Mesenchymal stem cell (in vitro differentiated cells and primary cell): ENCODE measurements at regions not wholly inside any gene's neighbourhood (a gene's known extent, or its start where the extent isn't known, plus 50 kb on each side); places are given as distances from the start of the nearest gene placed in this dataset.

Source experiments
- DNase-seq: peaks from one replicate; pipeline ENCODE4 v3.0.0-alpha.2; 2013
- H2AFZ ChIP-seq: one replicate; pipeline ENCODE4 v1.6.1; 2013; ENCODE audit warnings: low read depth, mild to moderate bottlenecking, control low read depth, inconsistent platforms, low read length, moderate library complexity
- H2AK5ac ChIP-seq: 2 replicates; pipeline ENCODE4 v1.6.1; 2013; ENCODE audit warnings: low read length, moderate library complexity, mild to moderate bottlenecking, inconsistent platforms; ENCODE audit not compliant: severe bottlenecking
- H2BK120ac ChIP-seq: one replicate; pipeline ENCODE4 v1.6.1; 2013; ENCODE audit warnings: low read depth, mild to moderate bottlenecking, inconsistent platforms, low read length, moderate library complexity
- H2BK12ac ChIP-seq, 2 experiments: one replicate each; pipeline ENCODE4 v1.6.1; 2013; ENCODE audit warnings: inconsistent platforms in 2 of 2, low read length in 2 of 2, mild to moderate bottlenecking in 2 of 2, moderate library complexity in 2 of 2, control low read depth in 1 of 2
- H2BK15ac ChIP-seq: one replicate; pipeline ENCODE4 v1.6.1; 2013; ENCODE audit warnings: mild to moderate bottlenecking, low read depth, inconsistent platforms; ENCODE audit not compliant: poor library complexity, severe bottlenecking
- H2BK5ac ChIP-seq: 2 replicates; pipeline ENCODE4 v1.6.1; 2013; ENCODE audit warnings: low read depth, mild to moderate bottlenecking, low read length, control low read depth, inconsistent platforms; ENCODE audit not compliant: poor library complexity, severe bottlenecking
- H3K14ac ChIP-seq, 2 experiments: one replicate each; pipeline ENCODE4 v1.6.1; 2013; ENCODE audit warnings: inconsistent platforms in 2 of 2, low read length in 2 of 2, control low read depth in 1 of 2, mild to moderate bottlenecking in 1 of 2, moderate library complexity in 1 of 2
- H3K18ac ChIP-seq, 2 experiments: one replicate each; pipeline ENCODE4 v1.6.1; 2013; ENCODE audit warnings: inconsistent platforms in 2 of 2, low read length in 2 of 2, control low read depth in 1 of 2, low read depth in 1 of 2, mild to moderate bottlenecking in 1 of 2
- H3K23ac ChIP-seq, 2 experiments: one replicate each; pipeline ENCODE4 v1.6.1; 2013; ENCODE audit warnings: inconsistent platforms in 2 of 2, low read length in 2 of 2, mild to moderate bottlenecking in 2 of 2, moderate library complexity in 2 of 2, control low read depth in 1 of 2
- H3K27ac ChIP-seq: 2 replicates; pipeline ENCODE4 v1.5.1; 2013; ENCODE audit warnings: mild to moderate bottlenecking, moderate library complexity, low read length, control low read depth, inconsistent platforms; ENCODE audit not compliant: poor library complexity, severe bottlenecking
- H3K27me3 ChIP-seq, 2 experiments: 2 replicates each; pipeline versions ENCODE4 v1.6.1 to v1.7.0; 2013; ENCODE audit warnings: low read length in 2 of 2, mild to moderate bottlenecking in 2 of 2, moderate library complexity in 2 of 2, control low read depth in 1 of 2, inconsistent platforms in 1 of 2; ENCODE audit not compliant: control insufficient read depth in 1 of 2, insufficient read depth in 1 of 2
- H3K36me3 ChIP-seq, 2 experiments: 2 replicates each; pipeline versions ENCODE4 v1.6.1 to v1.7.0; 2013; ENCODE audit warnings: low read length in 2 of 2, control low read depth in 1 of 2, inconsistent platforms in 1 of 2, low read depth in 1 of 2, mild to moderate bottlenecking in 1 of 2; ENCODE audit not compliant: insufficient read depth in 2 of 2, control insufficient read depth in 1 of 2
- H3K4ac ChIP-seq, 2 experiments: one replicate each; pipeline ENCODE4 v1.6.1; 2013; ENCODE audit warnings: inconsistent platforms in 2 of 2, low read length in 2 of 2, mild to moderate bottlenecking in 2 of 2, moderate library complexity in 2 of 2, control low read depth in 1 of 2, low read depth in 1 of 2
- H3K4me1 ChIP-seq: 2 replicates; pipeline ENCODE4 v1.6.1; 2013; ENCODE audit warnings: low read depth, low read length, control low read depth; ENCODE audit not compliant: control insufficient read depth, insufficient read depth
- H3K4me2 ChIP-seq: 2 replicates; pipeline ENCODE4 v1.6.1; 2013; ENCODE audit warnings: low read length, mild to moderate bottlenecking, inconsistent platforms; ENCODE audit not compliant: poor library complexity, severe bottlenecking
- H3K4me3 ChIP-seq, 2 experiments: 2 replicates each; pipeline versions ENCODE4 v1.5.1 to v1.7.0; 2013; ENCODE audit warnings: low read length in 2 of 2, mild to moderate bottlenecking in 2 of 2, control low read depth in 1 of 2, low read depth in 1 of 2; ENCODE audit not compliant: insufficient read depth in 1 of 2
- H3K79me1 ChIP-seq: replicated peaks from 2 replicates; pipeline ENCODE4 v1.6.1; 2013; ENCODE audit warnings: mild to moderate bottlenecking, control low read depth, low read length, inconsistent platforms; ENCODE audit not compliant: poor library complexity, severe bottlenecking
- H3K9ac ChIP-seq: 2 replicates; pipeline ENCODE4 v1.7.0; 2013; ENCODE audit warnings: mild to moderate bottlenecking, low read length, moderate library complexity
- H3K9me3 ChIP-seq: 2 replicates; pipeline ENCODE4 v1.7.0; 2013; ENCODE audit warnings: mild to moderate bottlenecking, low read length; ENCODE audit not compliant: control insufficient read depth
- H4K8ac ChIP-seq: one replicate; pipeline ENCODE4 v1.6.1; 2013; ENCODE audit warnings: inconsistent platforms, mild to moderate bottlenecking, low read length, moderate library complexity
- H4K91ac ChIP-seq: one replicate; pipeline ENCODE4 v1.6.1; 2013; ENCODE audit warnings: mild to moderate bottlenecking, low read length, inconsistent platforms
- whole genome bisulfite sequencing: methylation state at CpG from one replicate; pipeline ENCODE4 v1.1.7; 2013; ENCODE audit warnings: mixed read lengths; 5-methylcytosine and 5-hydroxymethylcytosine counted together

GRCh38 chr14:36438883-36439282 is 81.1 kb downstream of the NKX2-1 start:
- Histone ChIP-seq H3K4ac (no peak overlapping the region), H2BK12ac (no peak overlapping the region), H2BK5ac (no peak overlapping the region), H2BK15ac (no peak overlapping the region), H3K23ac (no peak overlapping the region), H3K4me2 (no peak overlapping the region), H3K27me3 (peaks cover 10 to 15% of the 10 kb centered on the region in 2 experiments), H4K8ac (no peak overlapping the region), H2AK5ac (no peak overlapping the region), H3K9ac (no peak overlapping the region), H3K18ac (no peak overlapping the region), H3K4me1 (no peaks in the 10 kb centered on the region), H3K79me1 (no peaks in the 10 kb centered on the region), H2AFZ (no peak overlapping the region), H3K4me3 (no peak overlapping the region), H3K36me3 (no peaks in the 10 kb centered on the region), H4K91ac (no peak overlapping the region), H3K14ac (no peak overlapping the region), H2BK120ac (no peak overlapping the region), H3K27ac (no peak overlapping the region), H3K9me3 (no peaks in the 10 kb centered on the region)
- 78% methylated on average over 4 of the region's 4 CpGs for WGBS
- DNase-seq, result no peak

- no peak overlapping the region for H3K9ac ChIP-seq
- H3K9me3 ChIP-seq, result no peaks in the 10 kb centered on the region
- H4K91ac ChIP-seq, result no peak overlapping the region
- H4K8ac ChIP-seq, result no peak overlapping the region
- no peak overlapping the region for H3K4me3 ChIP-seq
- H3K36me3 ChIP-seq, result no peaks in the 10 kb centered on the region
- no peak overlapping the region for H2BK120ac ChIP-seq
- no peak overlapping the region for H2AFZ ChIP-seq
- H3K79me1 ChIP-seq, result no peaks in the 10 kb centered on the region
- DNase-seq, result no peak
- H3K23ac ChIP-seq, result no peak overlapping the region
- no peak overlapping the region for H2BK5ac ChIP-seq
- H3K4ac ChIP-seq, result no peak overlapping the region
- H3K14ac ChIP-seq, result no peak overlapping the region
- H3K27ac ChIP-seq, result no peak overlapping the region
- H3K4me2 ChIP-seq, result no peak overlapping the region
- H2BK15ac ChIP-seq, result no peak overlapping the region
- H3K18ac ChIP-seq, result no peak overlapping the region
- no peak overlapping the region for H2BK12ac ChIP-seq
- WGBS, result 78% methylated on average over 5 of the region's 5 CpGs
- peaks cover 0 to 5% of the 10 kb centered on the region in 2 experiments for H3K27me3 ChIP-seq
- H3K4me1 ChIP-seq, result no peaks in the 10 kb centered on the region
- no peak overlapping the region for H2AK5ac ChIP-seq
Measured at GRCh38 chr14:36430662-36431084, 89.4 kb downstream of the NKX2-1 start.

GRCh38 chr14:36430169-36430568 is 89.9 kb downstream of the NKX2-1 start:
- H3K4me3 ChIP-seq, result no peak overlapping the region
- H3K14ac ChIP-seq, result no peak overlapping the region
- no peak overlapping the region for H4K91ac ChIP-seq
- H2AK5ac ChIP-seq, result no peak overlapping the region
- no peak overlapping the region for H2BK5ac ChIP-seq
- no peak overlapping the region for H2BK120ac ChIP-seq
- H2BK12ac ChIP-seq, result no peak overlapping the region
- no peaks in the 10 kb centered on the region for H3K4me1 ChIP-seq
- no peak overlapping the region for H2BK15ac ChIP-seq
- H3K79me1 ChIP-seq, result no peaks in the 10 kb centered on the region
- WGBS, result 35% methylated on average over 3 of the region's 4 CpGs
- H3K27me3 ChIP-seq, result peaks cover 0 to 5% of the 10 kb centered on the region in 2 experiments
- no peak overlapping the region for H3K9ac ChIP-seq
- H3K9me3 ChIP-seq, result no peaks in the 10 kb centered on the region
- no peak overlapping the region for H4K8ac ChIP-seq
- no peaks in the 10 kb centered on the region for H3K36me3 ChIP-seq
- no peak overlapping the region for H2AFZ ChIP-seq
- no peak overlapping the region for H3K4me2 ChIP-seq
- no peak for DNase-seq
- H3K23ac ChIP-seq, result no peak overlapping the region
- no peak overlapping the region for H3K4ac ChIP-seq
- no peak overlapping the region for H3K18ac ChIP-seq
- no peak overlapping the region for H3K27ac ChIP-seq

GRCh38 chr14:36429692-36430091 is 90.3 kb downstream of the NKX2-1 start:
- H3K4me1 ChIP-seq, result no peaks in the 10 kb centered on the region
- no peak overlapping the region for H3K4ac ChIP-seq
- H3K4me2 ChIP-seq, result no peak overlapping the region
- no peak overlapping the region for H3K14ac ChIP-seq
- no peak overlapping the region for H3K9ac ChIP-seq
- H4K8ac ChIP-seq, result no peak overlapping the region
- DNase-seq, result no peak
- H2BK5ac ChIP-seq, result no peak overlapping the region
- H2BK120ac ChIP-seq, result no peak overlapping the region
- H3K79me1 ChIP-seq, result no peaks in the 10 kb centered on the region
- no peak overlapping the region for H2BK15ac ChIP-seq
- 80% methylated on average over 1 of the region's 2 CpGs for WGBS
- H3K27me3 ChIP-seq, result peaks cover 0 to 5% of the 10 kb centered on the region in 2 experiments
- H2AK5ac ChIP-seq, result no peak overlapping the region
- H3K27ac ChIP-seq, result no peak overlapping the region
- H4K91ac ChIP-seq, result no peak overlapping the region
- no peaks in the 10 kb centered on the region for H3K9me3 ChIP-seq
- no peak overlapping the region for H3K4me3 ChIP-seq
- H2AFZ ChIP-seq, result no peak overlapping the region
- H3K36me3 ChIP-seq, result no peaks in the 10 kb centered on the region
- no peak overlapping the region for H2BK12ac ChIP-seq
- H3K23ac ChIP-seq, result no peak overlapping the region
- no peak overlapping the region for H3K18ac ChIP-seq
